ENCODE measurements at regions not wholly inside any gene's neighbourhood (a gene's known extent, or its start where the extent isn't known, plus 50 kb on each side); places are given as distances from the start of the nearest gene placed in this dataset.

DNA sequence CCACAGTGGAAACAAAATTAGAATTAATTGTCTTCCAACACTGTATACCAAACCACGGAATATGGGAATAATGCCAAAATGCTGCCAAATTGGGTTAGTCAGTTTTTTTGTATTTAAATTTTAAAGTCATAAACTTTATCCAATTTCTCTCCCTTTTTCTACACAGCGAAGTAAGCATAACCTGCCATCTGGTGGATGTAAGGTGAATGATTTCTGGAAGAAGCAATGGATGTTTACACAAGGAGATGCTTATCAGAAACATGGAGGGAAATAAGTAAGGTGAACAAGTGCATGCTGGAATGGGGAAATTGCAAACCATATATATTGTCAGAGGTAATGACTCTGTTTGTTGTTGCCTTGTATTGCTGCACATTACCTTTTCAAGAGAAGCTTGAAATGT is 691.9 kb downstream of the TECRL start:
- no peak overlapping the region for H2BK5ac ChIP-seq (ENCODE audit: low read depth, low read length, poor library complexity, severe bottlenecking)
- H2AK5ac ChIP-seq (ENCODE audit: low read depth, low read length), result no peak overlapping the region
- DNase-seq (no peak), ATAC-seq (ENCODE audit: low read depth) (no peak)
- H3K18ac ChIP-seq (ENCODE audit: low read depth, low read length), result no peak overlapping the region
- no peak overlapping the region for H3K56ac ChIP-seq (ENCODE audit: extremely low read depth, insufficient read depth, low read length)
- no CpG with 5 or more reads among the region's 2 CpGs for WGBS, 2 experiments (ENCODE audit: extremely low coverage in 2 of 2, insufficient read length in 1 of 2)
- no peaks in the 10 kb centered on the region for H3K4me1 ChIP-seq (ENCODE audit: control insufficient read depth, insufficient read depth, low read length)
- BruUV-seq (replicated peaks), result no TSS peak
- H3K4me2 ChIP-seq (ENCODE audit: low read depth, low read length), result no peak overlapping the region
- no peaks in the 10 kb centered on the region for H3K9me1 ChIP-seq (ENCODE audit: insufficient read depth, low read length)
- TF ChIP-seq, protein P1, sequence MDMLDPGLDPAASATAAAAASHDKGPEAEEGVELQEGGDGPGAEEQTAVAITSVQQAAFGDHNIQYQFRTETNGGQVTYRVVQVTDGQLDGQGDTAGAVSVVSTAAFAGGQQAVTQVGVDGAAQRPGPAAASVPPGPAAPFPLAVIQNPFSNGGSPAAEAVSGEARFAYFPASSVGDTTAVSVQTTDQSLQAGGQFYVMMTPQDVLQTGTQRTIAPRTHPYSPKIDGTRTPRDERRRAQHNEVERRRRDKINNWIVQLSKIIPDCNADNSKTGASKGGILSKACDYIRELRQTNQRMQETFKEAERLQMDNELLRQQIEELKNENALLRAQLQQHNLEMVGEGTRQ (IDR thresholded peaks at IDR 0.05; ENCODE audit: low read depth, low read length), result no peak
- TF ChIP-seq, protein P2, sequence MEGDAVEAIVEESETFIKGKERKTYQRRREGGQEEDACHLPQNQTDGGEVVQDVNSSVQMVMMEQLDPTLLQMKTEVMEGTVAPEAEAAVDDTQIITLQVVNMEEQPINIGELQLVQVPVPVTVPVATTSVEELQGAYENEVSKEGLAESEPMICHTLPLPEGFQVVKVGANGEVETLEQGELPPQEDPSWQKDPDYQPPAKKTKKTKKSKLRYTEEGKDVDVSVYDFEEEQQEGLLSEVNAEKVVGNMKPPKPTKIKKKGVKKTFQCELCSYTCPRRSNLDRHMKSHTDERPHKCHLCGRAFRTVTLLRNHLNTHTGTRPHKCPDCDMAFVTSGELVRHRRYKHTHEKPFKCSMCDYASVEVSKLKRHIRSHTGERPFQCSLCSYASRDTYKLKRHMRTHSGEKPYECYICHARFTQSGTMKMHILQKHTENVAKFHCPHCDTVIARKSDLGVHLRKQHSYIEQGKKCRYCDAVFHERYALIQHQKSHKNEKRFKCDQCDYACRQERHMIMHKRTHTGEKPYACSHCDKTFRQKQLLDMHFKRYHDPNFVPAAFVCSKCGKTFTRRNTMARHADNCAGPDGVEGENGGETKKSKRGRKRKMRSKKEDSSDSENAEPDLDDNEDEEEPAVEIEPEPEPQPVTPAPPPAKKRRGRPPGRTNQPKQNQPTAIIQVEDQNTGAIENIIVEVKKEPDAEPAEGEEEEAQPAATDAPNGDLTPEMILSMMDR (conservative IDR thresholded peaks at IDR 0.05; ENCODE audit: low read depth, low read length), result 0 out of 2 replicates have a peak, but pooled peaks have one; percentile 1
- H4K5ac ChIP-seq (ENCODE audit: low read depth, low read length), result no peak overlapping the region
- H3K36me3 ChIP-seq (ENCODE audit: control insufficient read depth, insufficient read depth, low read length), result no peaks in the 10 kb centered on the region
- no peak overlapping the region for H3K9ac ChIP-seq (ENCODE audit: low read depth, low read length)
- no peak overlapping the region for H3K23ac ChIP-seq (ENCODE audit: low read depth, low read length)
- no peak overlapping the region for H3K14ac ChIP-seq (replicated peaks; ENCODE audit: low read depth, low read length)
- ChIA-PET CTCF (no interaction called here), POLR2A (ENCODE audit: unreplicated experiment) (no interaction called here)
- H2BK20ac ChIP-seq (ENCODE audit: low read depth, low read length), result no peak overlapping the region
- H4K91ac ChIP-seq (ENCODE audit: insufficient read depth, low read depth, low read length), result no peak overlapping the region
- intact Hi-C loops (cut with micrococcal nuclease) (no loop called here), in situ Hi-C loops (cut with MboI; ENCODE audit: low sequenced_read_pairs) (no loop called here), dilution Hi-C loops (cut with HindIII; ENCODE audit: low sequenced_read_pairs, unreplicated experiment) (no loop called here)
- no peak overlapping the region for H3K4ac ChIP-seq (ENCODE audit: low read depth, low read length)
- H4K8ac ChIP-seq (ENCODE audit: low read depth in 2 of 2, low read length in 2 of 2), result no peak overlapping the region
- no peak overlapping the region for H3K4me3 ChIP-seq (ENCODE audit: insufficient read depth, low read depth, low read length)
- no peaks in the 10 kb centered on the region for H3K79me1 ChIP-seq (ENCODE audit: low read depth in 1 of 2, low read length in 2 of 2)
- no peak overlapping the region for H2BK120ac ChIP-seq (ENCODE audit: low read depth, low read length)
- no peaks in the 10 kb centered on the region for H4K20me1 ChIP-seq (ENCODE audit: insufficient read depth, low read length)
- no peak overlapping the region for H3K27ac ChIP-seq (ENCODE audit: insufficient read depth, low read length)
- H2AFZ ChIP-seq (replicated peaks; ENCODE audit: low read length, poor library complexity), result no peak overlapping the region
- H2AK9ac ChIP-seq (replicated peaks; ENCODE audit: low read depth, low read length, poor library complexity), result no peak overlapping the region
- peaks cover 8% of the 10 kb centered on the region; the same call in 1 of the 2 replicates for H3K9me3 ChIP-seq (ENCODE audit: control insufficient read depth, insufficient read depth, low read length)
- H2BK15ac ChIP-seq (ENCODE audit: low read depth, low read length), result no peak overlapping the region
- no peaks in the 10 kb centered on the region for H3K27me3 ChIP-seq (ENCODE audit: control insufficient read depth, insufficient read depth, low read length)

Measured in IMR-90 (cell line).